ENCODE measurements at regions not wholly inside any gene's neighbourhood (a gene's known extent, or its start where the extent isn't known, plus 50 kb on each side); places are given as distances from the start of the nearest gene placed in this dataset.
A peak's percentile ranks its signal among the peaks of the same experiment; 100 is the strongest.

- TF ChIP-seq ZNF274 (IDR thresholded peaks at IDR 0.05; ENCODE audit: low read length) (no peak), ZNF274 (tag by site-specific recombination; IDR thresholded peaks at IDR 0.05; ENCODE audit: borderline replicate concordance) (no peak), ZNF404 (tag by site-specific recombination; IDR thresholded peaks at IDR 0.05) (no peak), ZNF549 (tag by site-specific recombination; IDR thresholded peaks at IDR 0.05) (no peak), ZNF2 (tag by site-specific recombination; IDR thresholded peaks at IDR 0.05) (peak; percentile 92), ZNF792 (tag by site-specific recombination; IDR thresholded peaks at IDR 0.05) (0 out of 2 replicates have a peak, but pooled peaks have one; percentile 25), ZBTB48 (tag by site-specific recombination; IDR thresholded peaks at IDR 0.05) (no peak), GLIS2 (tag by site-specific recombination; IDR thresholded peaks at IDR 0.05) (peak; percentile 82), ZNF555 (tag by site-specific recombination; conservative IDR thresholded peaks at IDR 0.05) (no peak), ZNF121 (tag by site-specific recombination; IDR thresholded peaks at IDR 0.05) (peak; percentile 86), ZNF23 (tag by site-specific recombination; IDR thresholded peaks at IDR 0.05; ENCODE audit: borderline replicate concordance) (no peak), ZBTB11 (tag by site-specific recombination; conservative IDR thresholded peaks at IDR 0.05; ENCODE audit: low read depth) (0 out of 2 replicates have a peak, but pooled peaks have one; percentile 33), SETDB1 (IDR thresholded peaks at IDR 0.05; ENCODE audit: insufficient read length, low read length) (no peak), ZNF292 (tag by site-specific recombination; IDR thresholded peaks at IDR 0.05; ENCODE audit: borderline replicate concordance, low read depth) (no peak), ZNF211 (tag by site-specific recombination; IDR thresholded peaks at IDR 0.05; ENCODE audit: low read depth) (no peak), MEIS1 (CRISPR knock-in tag; IDR thresholded peaks at IDR 0.05; ENCODE audit: borderline replicate concordance) (no peak), ZXDB (tag by site-specific recombination; IDR thresholded peaks at IDR 0.05) (peak; percentile 98), TRIM28 (IDR thresholded peaks at IDR 0.05; ENCODE audit: borderline replicate concordance, low read length) (peak; percentile 96), ZNF350 (tag by site-specific recombination; IDR thresholded peaks at IDR 0.05) (peak; percentile 72), ZNF433 (tag by site-specific recombination; IDR thresholded peaks at IDR 0.05; ENCODE audit: low read depth) (no peak), BCL11B (tag by site-specific recombination; IDR thresholded peaks at IDR 0.05; ENCODE audit: low read depth) (peak; percentile 100), ZNF266 (tag by site-specific recombination; IDR thresholded peaks at IDR 0.05; ENCODE audit: low read depth) (no peak), ZNF138 (tag by site-specific recombination; IDR thresholded peaks at IDR 0.05; ENCODE audit: borderline replicate concordance) (0 out of 2 replicates have a peak, but pooled peaks have one; percentile 89), ZNF26 (tag by site-specific recombination; IDR thresholded peaks at IDR 0.05) (0 out of 2 replicates have a peak, but pooled peaks have one; percentile 23), PRDM6 (tag by site-specific recombination; IDR thresholded peaks at IDR 0.05) (peak; percentile 100), ZNF529 (tag by site-specific recombination; IDR thresholded peaks at IDR 0.05; ENCODE audit: insufficient replicate concordance) (no peak), ZNF580 (tag by site-specific recombination; IDR thresholded peaks at IDR 0.05) (peak; percentile 99), ZNF302 (tag by site-specific recombination; IDR thresholded peaks at IDR 0.05; ENCODE audit: low read depth) (peak; percentile 76; the same call in 1 of the 2 replicates), ZBTB44 (tag by site-specific recombination; IDR thresholded peaks at IDR 0.05) (peak; percentile 92), ZNF837 (tag by site-specific recombination; IDR thresholded peaks at IDR 0.05) (no peak), ZNF544 (tag by site-specific recombination; IDR thresholded peaks at IDR 0.05) (no peak), ZSCAN5A (tag by site-specific recombination; IDR thresholded peaks at IDR 0.05) (no peak)
These were observed 339.5 kb upstream of the DNAJC19 start (continued) for GRCh38 chr3:181329024-181329423.

Measured in HEK293 (cell line).